Thymus (tissue), 11 donors: ENCODE measurements at regions not wholly inside any gene's neighbourhood (a gene's known extent, or its start where the extent isn't known, plus 50 kb on each side); places are given as distances from the start of the nearest gene placed in this dataset.

Source experiments
- DNase-seq, 9 donors: peaks; one replicate each; pipeline ENCODE4 v3.0.0-alpha.2; 2013; ENCODE audit warnings: low spot score in 9 of 9, low read depth in 6 of 9, missing footprints in 1 of 9
- H3K27ac ChIP-seq, 2 donors: one replicate each; pipeline ENCODE4 v1.5.1; 2013; ENCODE audit warnings: control low read depth in 1 of 2, low read depth in 1 of 2, low read length in 1 of 2, mild to moderate bottlenecking in 1 of 2, moderate library complexity in 1 of 2
- H3K27me3 ChIP-seq, 2 donors: one replicate each; pipeline ENCODE4 v1.5.1; 2013; ENCODE audit warnings: low read length in 1 of 2; ENCODE audit not compliant: control insufficient read depth in 2 of 2, insufficient read depth in 1 of 2
- H3K36me3 ChIP-seq, 2 donors: one replicate each; pipeline ENCODE4 v1.5.1; 2013; ENCODE audit warnings: low read length in 1 of 2, mild to moderate bottlenecking in 1 of 2, moderate library complexity in 1 of 2; ENCODE audit not compliant: control insufficient read depth in 2 of 2, insufficient read depth in 2 of 2
- H3K4me1 ChIP-seq, 2 donors: one replicate each; pipeline ENCODE4 v1.5.1; 2013; ENCODE audit warnings: low read length in 2 of 2; ENCODE audit not compliant: control insufficient read depth in 2 of 2, insufficient read depth in 2 of 2
- H3K4me3 ChIP-seq, 2 donors: one replicate each; pipeline ENCODE4 v1.5.1; 2013; ENCODE audit warnings: low read length in 2 of 2, control low read depth in 1 of 2, mild to moderate bottlenecking in 1 of 2
- H3K9me3 ChIP-seq, 2 donors: one replicate each; pipeline ENCODE4 v1.5.1; 2013; ENCODE audit warnings: low read length in 1 of 2, mild to moderate bottlenecking in 1 of 2; ENCODE audit not compliant: control insufficient read depth in 2 of 2, insufficient read depth in 1 of 2
- WGBS: extraction: QIAGEN DNeasy Blood & Tissue Kit; methylation state at CpG from one replicate; pipeline ENCODE4 v1.1.7; 2013; 5-methylcytosine and 5-hydroxymethylcytosine counted together
- donor health status: healthy.

DNA sequence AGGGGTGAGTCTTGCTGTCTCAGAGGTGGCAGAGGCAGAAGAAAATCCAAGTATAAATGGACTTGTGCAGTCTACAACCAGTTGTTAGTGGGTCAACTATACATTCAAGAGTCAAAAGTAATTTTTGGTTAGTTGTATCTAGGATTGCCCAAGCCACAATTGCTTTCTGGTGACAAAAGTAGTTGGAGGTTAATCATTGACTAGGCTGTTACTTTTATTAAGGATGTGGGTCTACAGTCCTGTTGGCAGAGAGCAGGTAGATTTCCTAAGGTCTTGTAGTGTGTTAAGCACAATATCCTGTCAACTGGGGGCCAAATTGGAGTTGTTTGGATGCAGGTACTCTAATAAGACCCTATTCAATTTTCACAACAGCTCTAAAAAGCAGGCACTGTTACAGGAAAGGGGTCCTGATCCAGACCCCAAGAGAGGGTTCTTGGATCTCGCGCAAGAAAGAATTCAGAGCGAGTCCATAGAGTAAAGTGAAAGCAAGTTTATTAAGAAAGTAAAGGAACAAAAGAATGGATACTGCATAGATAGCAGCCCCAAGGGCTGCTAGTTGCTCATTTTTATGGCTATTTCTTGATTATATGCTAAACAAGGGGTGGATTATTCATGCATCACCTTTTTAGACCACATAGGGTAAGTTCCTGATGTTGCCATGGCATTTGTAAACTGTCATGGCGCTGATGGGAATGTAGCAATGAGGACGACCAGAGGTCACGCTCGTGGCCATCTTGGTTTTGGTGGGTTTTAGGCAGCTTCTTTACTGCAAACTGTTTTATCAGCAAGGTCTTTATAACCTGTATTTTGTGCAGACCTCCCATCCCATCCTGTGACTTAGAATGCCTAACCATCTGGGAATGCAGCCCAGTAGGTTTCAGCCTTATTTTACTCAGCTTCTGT lies 232.6 kb upstream of the SRRM4 start:
- H3K27ac ChIP-seq, result no peak overlapping the region

DNA sequence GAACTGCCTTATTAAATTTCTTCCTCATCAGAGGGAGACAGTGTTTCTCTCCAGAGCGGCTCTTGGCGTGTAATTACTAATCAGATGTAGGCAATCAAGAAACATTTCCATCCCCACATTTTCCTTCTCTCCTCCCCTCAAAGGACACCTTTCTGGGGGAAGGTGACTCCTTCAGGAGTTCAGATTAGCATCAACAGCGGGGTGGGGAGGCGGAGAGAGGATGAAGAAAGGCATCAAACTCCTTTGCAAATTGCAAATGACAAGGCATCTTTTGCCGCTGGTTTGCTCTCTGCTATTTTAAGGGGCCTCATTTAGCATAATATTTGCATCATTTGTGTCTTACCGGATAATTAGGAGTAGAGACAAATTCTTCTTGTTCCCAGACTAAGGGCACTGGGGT lies 231.7 kb upstream of the SRRM4 start:
- DNase-seq, result no peak
- 78% methylated on average over 6 of the region's 6 CpGs for WGBS
- no peaks in the 10 kb centered on the region for H3K27me3 ChIP-seq

More for the DNA sequence above, 232.6 kb upstream of the SRRM4 start:
- Histone ChIP-seq H3K36me3 (no peaks in the 10 kb centered on the region), H3K9me3 (no peaks in the 10 kb centered on the region), H3K4me3 (no peak overlapping the region), H3K4me1 (no peaks in the 10 kb centered on the region), H3K27me3 (no peaks in the 10 kb centered on the region)
- DNase-seq, result no peak
- WGBS, result 93% methylated on average over 7 of the region's 7 CpGs

DNA sequence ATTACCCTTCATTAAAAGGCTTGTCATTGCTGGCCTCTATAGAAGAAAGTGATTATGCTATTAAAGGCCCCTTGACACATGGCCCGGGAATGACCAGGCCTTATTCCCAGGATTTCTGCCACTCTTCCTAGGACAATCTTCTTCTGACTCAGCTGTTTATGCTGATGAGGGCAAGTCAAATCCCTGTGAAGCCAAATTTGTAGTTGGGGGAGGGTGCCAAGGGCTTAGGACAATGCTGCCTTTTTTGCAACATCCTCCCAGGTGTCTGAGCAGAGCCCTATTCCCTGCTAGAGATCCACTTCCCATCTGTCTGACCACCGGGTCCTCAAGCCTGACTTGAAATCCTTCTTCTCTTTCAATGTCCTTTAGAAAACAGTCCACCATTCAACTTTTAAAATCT lies 230.7 kb upstream of the SRRM4 start:
- H3K36me3 ChIP-seq, result no peaks in the 10 kb centered on the region
- no peak overlapping the region for H3K4me3 ChIP-seq
- H3K27me3 ChIP-seq, result no peaks in the 10 kb centered on the region
- H3K4me1 ChIP-seq, result no peaks in the 10 kb centered on the region
- DNase-seq, result no peak
- H3K27ac ChIP-seq, result no peak overlapping the region
- no peaks in the 10 kb centered on the region for H3K9me3 ChIP-seq
- 80% methylated on average over 2 of the region's 2 CpGs for WGBS

More for the DNA sequence above, 231.7 kb upstream of the SRRM4 start:
- Histone ChIP-seq H3K4me3 (no peak overlapping the region), H3K4me1 (no peaks in the 10 kb centered on the region), H3K27ac (no peak overlapping the region), H3K36me3 (no peaks in the 10 kb centered on the region), H3K9me3 (no peaks in the 10 kb centered on the region)

DNA sequence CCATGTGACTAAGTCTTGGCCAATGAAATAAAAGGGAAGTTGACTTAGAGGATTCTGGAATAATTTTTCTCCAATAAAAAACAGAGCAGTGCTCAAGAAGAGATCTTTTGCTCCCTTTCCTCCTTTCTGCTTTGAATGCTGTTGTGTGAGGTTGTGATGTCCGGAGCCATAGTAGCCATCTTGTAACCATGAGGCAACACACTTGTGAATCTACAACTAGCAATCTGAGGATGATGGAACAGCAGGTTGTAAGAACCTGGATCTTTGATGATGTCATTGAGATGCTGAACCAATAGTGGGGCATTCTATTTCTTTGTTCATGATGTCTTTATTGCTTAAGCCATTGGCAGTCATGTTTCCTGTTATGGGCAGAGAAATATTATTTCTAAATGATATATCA lies 230.0 kb upstream of the SRRM4 start:
- Histone ChIP-seq H3K9me3 (no peaks in the 10 kb centered on the region), H3K4me1 (no peaks in the 10 kb centered on the region), H3K27me3 (no peaks in the 10 kb centered on the region), H3K4me3 (no peak overlapping the region), H3K27ac (no peak overlapping the region), H3K36me3 (no peaks in the 10 kb centered on the region)
- no peak for DNase-seq
- 97% methylated on average over 1 of the region's 1 CpG for WGBS

DNA sequence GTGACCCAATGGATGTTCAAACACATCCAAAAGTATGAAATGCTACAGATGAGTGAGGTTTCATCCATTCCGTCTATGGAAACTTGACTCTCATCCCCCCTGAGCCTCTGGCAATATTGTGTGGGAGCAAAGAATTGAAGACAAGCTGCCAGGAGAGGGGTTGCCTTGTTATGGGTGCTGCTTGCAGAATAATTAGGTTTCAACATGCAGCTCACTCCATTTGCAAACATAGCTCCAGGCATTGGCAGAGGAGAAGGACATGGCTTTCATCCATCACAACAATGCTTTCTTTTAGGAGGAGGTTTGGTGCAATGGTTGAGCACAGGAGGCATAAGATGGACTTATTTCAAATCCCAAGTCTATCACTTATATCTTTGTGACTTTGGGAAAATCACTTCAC lies 220.7 kb upstream of the SRRM4 start:
- H3K4me1 ChIP-seq, result no peaks in the 10 kb centered on the region
- no peak for DNase-seq
- no peak overlapping the region for H3K27ac ChIP-seq
- no peak overlapping the region for H3K4me3 ChIP-seq
- no peaks in the 10 kb centered on the region for H3K9me3 ChIP-seq
- H3K36me3 ChIP-seq, result no peaks in the 10 kb centered on the region
- no peaks in the 10 kb centered on the region for H3K27me3 ChIP-seq
- 91% methylated on average over 1 of the region's 1 CpG for WGBS

DNA sequence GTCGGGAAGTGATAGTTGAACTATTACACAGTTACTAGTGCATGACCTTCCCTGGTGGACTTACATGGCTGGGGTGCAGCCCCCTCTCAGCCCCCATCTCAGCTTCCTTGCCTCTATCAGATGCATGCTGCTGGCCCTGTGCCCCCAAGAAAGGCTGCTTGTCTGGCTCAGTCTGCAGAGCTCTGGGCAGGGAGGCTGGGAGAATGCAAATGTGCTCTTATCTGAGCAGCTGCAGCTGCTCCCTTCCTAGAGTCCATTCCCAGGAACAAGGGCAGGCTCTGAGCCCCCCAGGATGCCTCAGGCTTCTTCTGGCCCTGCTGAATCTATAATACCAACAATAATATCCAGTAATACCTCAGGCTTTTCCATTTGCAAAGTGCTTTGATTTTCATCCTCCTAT lies 218.1 kb upstream of the SRRM4 start:
- Histone ChIP-seq H3K27ac (no peak overlapping the region), H3K27me3 (no peaks in the 10 kb centered on the region), H3K9me3 (no peaks in the 10 kb centered on the region), H3K36me3 (no peaks in the 10 kb centered on the region), H3K4me3 (no peak overlapping the region), H3K4me1 (no peaks in the 10 kb centered on the region)
- DNase-seq, result no peak
- WGBS, result 95% methylated on average over 1 of the region's 1 CpG

DNA sequence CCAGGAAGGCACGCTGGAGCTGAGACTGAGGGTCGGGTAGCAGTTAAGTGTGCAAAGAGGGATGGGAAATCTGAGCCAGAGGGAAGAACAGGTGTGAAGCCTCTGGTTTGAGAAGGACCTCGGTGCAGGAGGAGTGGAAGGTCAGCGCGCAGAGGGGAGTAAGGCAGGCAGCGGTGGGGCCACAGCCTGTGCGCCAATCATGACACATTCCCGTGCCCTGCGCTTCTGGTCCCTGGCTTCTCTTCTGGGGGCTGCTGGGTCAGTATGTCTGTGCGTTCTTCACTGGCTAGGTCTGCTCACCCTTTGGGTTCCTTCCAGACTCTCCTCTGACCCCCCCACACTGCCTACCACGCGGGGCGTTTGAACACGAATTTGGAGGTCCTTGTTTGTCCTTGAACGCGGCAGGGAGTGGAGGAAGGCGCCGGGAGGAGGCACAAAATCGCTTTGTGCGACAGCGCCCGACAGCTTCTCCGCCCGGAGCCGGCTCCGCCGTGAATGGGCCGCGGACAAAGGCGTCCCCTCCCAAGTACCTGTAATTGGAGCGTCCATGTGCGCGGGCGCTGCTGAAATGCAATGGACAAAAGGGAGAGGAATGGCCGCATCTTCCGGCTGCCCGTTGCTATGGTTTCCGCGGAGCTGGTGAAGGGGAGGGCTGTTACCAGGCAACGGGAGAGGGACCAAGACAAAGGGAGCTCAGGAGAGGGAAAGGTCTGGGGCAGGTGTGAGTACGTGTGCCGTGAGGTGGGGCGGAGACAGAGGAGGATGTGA lies 207.2 kb upstream of the SRRM4 start:
- no peaks in the 10 kb centered on the region for H3K4me1 ChIP-seq
- H3K27ac ChIP-seq, result no peak overlapping the region
- DNase-seq, result no peak
- WGBS, result 11% methylated on average over 43 of the region's 43 CpGs
- H3K4me3 ChIP-seq, result no peak overlapping the region
- no peaks in the 10 kb centered on the region for H3K9me3 ChIP-seq
- H3K27me3 ChIP-seq, result peaks cover 0 to 17% of the 10 kb centered on the region in 2 donors
- H3K36me3 ChIP-seq, result no peaks in the 10 kb centered on the region

DNA sequence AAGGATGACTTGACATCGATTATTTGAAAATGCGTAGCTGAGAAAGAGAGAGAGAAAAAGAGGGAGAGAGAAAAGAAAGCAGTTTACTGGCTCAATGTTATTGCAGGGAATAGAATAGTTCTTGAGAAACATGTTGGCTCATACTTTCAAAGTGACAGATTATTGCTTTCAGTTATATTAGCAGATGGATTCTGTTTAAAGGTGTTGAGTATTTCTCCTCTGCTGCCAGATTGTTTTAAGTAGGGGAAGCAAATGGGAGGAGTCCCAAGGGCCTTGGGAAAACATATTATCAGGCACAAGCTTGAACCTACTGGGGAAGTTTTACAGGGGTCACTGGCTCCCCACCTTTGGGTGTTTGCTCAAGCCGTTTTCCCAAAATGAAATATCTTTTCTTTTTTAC lies 203.8 kb upstream of the SRRM4 start:
- Histone ChIP-seq H3K4me1 (no peaks in the 10 kb centered on the region), H3K27me3 (peaks cover 0 to 17% of the 10 kb centered on the region in 2 donors), H3K36me3 (no peaks in the 10 kb centered on the region), H3K9me3 (no peaks in the 10 kb centered on the region), H3K4me3 (no peak overlapping the region), H3K27ac (no peak overlapping the region)
- 90% methylated on average over 3 of the region's 3 CpGs for WGBS
- no peak for DNase-seq

DNA sequence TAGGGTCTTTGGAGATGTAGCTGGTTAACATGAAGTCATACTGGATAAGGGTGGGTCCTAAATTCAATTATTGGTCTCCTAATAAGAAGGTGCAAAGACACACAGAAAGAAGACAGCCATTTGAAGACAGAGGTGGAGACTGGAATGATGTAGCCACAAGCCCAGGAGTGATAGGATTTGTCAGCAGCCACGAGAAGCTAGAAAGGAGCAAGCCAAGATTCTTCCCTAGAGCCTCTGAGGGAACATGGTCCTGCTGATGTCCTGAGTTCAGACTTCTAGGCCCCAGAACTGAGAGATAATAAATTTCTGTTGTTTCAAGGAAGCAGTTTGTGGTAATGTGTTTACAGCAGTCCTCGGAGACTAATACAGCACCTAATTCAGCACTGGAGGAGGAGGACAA lies 203.3 kb upstream of the SRRM4 start:
- Histone ChIP-seq H3K4me1 (no peaks in the 10 kb centered on the region), H3K4me3 (no peak overlapping the region), H3K27me3 (peaks cover 0 to 15% of the 10 kb centered on the region in 2 donors), H3K36me3 (no peaks in the 10 kb centered on the region), H3K9me3 (no peaks in the 10 kb centered on the region), H3K27ac (no peak overlapping the region)
- 87% methylated on average over 2 of the region's 2 CpGs for whole genome bisulfite sequencing
- DNase-seq, result no peak
